GM12872 (cell line): ENCODE measurements at regions not wholly inside any gene's neighbourhood (a gene's known extent, or its start where the extent isn't known, plus 50 kb on each side); places are given as distances from the start of the nearest gene placed in this dataset.

Experiments
- TF ChIP-seq, protein P1 (sequence below): IDR thresholded peaks from 3 replicates; pipeline ENCODE4 v1.5.1; 2011; ENCODE audit warnings: low read depth, mild to moderate bottlenecking, low read length, moderate library complexity; ENCODE audit not compliant: insufficient read depth

DNA sequence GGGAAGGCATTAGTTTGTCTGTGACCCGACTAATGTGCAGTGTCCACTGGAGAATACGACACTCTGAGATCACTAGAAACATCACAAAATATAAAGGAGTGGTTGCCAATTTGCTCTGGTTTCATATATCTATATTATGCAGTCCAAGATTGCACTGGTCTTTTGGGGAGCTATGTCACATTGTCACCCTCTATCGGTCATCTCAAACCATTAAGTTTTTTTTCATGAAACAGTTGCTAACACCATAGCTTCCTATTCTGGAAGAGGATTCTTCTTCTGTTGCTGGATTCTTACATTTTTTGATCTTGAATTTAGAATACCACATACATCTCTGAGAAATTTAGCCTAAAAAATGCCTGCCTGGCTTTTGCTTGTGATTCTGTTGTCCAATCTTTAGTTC is 168.6 kb downstream of the LACC1 start:
- TF ChIP-seq, protein P1, sequence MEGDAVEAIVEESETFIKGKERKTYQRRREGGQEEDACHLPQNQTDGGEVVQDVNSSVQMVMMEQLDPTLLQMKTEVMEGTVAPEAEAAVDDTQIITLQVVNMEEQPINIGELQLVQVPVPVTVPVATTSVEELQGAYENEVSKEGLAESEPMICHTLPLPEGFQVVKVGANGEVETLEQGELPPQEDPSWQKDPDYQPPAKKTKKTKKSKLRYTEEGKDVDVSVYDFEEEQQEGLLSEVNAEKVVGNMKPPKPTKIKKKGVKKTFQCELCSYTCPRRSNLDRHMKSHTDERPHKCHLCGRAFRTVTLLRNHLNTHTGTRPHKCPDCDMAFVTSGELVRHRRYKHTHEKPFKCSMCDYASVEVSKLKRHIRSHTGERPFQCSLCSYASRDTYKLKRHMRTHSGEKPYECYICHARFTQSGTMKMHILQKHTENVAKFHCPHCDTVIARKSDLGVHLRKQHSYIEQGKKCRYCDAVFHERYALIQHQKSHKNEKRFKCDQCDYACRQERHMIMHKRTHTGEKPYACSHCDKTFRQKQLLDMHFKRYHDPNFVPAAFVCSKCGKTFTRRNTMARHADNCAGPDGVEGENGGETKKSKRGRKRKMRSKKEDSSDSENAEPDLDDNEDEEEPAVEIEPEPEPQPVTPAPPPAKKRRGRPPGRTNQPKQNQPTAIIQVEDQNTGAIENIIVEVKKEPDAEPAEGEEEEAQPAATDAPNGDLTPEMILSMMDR: peak; percentile 31; the same call in 2 of the 3 replicates

GRCh38 chr13:44049081-44049945 is 169.6 kb downstream of the LACC1 start:
- TF ChIP-seq, protein P1: no peak

DNA sequence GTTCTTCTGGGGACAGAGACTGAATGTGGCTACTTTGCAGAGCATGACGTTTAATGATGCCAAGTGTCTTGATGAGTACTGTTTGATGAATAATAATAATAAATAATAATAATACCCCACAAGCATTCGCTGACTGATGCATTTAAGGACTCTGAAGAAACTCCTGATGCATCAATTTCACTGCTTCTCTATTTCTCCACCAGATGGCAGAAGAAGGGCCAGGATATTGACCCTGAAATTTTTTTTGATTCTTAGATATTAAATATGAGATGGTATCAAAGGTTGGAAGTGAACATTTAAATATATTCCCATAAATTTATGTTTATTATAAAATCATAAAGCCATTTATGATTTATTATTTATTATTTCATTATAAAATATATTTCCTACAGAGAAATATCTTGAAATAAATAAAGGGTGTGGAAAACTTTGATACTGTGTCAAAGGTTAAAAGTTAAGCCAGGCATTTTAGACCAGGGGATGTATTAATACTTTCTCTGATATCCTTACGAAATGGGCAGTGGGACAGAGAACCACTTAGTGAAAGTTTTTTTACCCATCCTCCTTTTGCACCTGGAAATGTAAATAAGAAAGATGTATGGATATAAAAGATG is 170.9 kb downstream of the LACC1 start:
- TF ChIP-seq, protein P1: peak; percentile 36; the same call in 1 of the 3 replicates

DNA sequence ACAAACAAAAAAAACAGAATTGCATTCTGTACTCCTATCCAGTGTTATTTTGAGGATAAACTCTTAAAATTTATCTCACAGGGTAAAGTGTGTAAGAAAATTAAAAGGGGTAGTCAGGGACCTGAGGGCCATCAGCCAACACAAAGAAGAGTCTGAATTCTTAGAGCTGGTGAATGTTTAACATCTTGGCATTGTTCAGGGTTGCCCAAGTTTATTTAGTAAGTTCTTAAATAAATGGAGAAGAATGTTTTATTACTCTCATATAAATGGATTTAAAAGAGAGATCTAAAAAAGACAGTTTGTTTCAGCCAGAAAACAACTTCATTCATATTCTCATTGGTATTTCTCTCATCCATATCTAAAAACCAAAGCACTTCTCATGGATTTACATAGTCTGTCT is 171.7 kb downstream of the LACC1 start:
- TF ChIP-seq, protein P1: no peak

- TF ChIP-seq, protein P1: no peak
Observed at GRCh38 chr13:44051918-44052675, 172.4 kb downstream of the LACC1 start.

GRCh38 chr13:44052780-44053184 is 173.1 kb downstream of the LACC1 start:
- TF ChIP-seq, protein P1: no peak

- TF ChIP-seq, protein P1: no peak
Observed at GRCh38 chr13:44053208-44053607, 173.5 kb downstream of the LACC1 start.
